ENCODE measurements at regions not wholly inside any gene's neighbourhood (a gene's known extent, or its start where the extent isn't known, plus 50 kb on each side); places are given as distances from the start of the nearest gene placed in this dataset.

DNA sequence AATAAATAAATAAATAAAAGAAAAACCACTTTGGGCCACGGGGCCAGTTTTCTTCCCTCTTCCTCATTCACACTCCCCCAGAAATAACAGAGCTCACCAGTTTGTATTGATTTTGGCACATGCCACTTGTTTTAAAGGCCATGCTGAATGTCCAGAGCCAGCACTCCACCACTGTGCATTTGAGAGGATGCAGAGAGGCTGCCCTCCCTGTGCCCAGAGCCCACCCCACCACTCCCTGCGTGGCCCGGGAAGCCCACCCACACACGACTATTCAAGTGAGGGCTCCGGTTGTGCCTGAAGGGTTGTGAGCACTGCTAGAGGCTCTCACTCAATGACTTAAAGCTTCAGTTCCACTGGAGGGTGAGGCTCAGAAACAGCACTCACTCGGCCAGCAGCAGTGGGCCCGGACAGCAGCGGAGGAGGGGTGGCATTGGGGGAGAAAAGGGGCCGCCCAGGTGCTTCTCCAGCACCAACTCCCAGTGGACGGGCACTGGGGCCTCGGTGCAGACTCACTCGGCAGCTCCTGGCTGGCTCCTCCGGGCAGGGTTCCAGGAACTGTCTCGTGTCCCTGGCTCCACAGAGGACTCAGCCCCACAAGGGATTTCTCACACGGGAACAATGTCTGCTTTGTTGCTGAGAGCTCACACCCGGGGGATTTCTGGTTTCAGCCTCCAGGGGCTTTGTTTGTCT, 112.7 kb downstream of the SHANK2 start:
- TF ChIP-seq POLR2A (IDR thresholded peaks at IDR 0.05; ENCODE audit: extremely low read depth, insufficient read length) (no peak), MYC (IDR thresholded peaks at IDR 0.05; ENCODE audit: low read depth, low read length) (no peak)
- TF ChIP-seq, protein P1, sequence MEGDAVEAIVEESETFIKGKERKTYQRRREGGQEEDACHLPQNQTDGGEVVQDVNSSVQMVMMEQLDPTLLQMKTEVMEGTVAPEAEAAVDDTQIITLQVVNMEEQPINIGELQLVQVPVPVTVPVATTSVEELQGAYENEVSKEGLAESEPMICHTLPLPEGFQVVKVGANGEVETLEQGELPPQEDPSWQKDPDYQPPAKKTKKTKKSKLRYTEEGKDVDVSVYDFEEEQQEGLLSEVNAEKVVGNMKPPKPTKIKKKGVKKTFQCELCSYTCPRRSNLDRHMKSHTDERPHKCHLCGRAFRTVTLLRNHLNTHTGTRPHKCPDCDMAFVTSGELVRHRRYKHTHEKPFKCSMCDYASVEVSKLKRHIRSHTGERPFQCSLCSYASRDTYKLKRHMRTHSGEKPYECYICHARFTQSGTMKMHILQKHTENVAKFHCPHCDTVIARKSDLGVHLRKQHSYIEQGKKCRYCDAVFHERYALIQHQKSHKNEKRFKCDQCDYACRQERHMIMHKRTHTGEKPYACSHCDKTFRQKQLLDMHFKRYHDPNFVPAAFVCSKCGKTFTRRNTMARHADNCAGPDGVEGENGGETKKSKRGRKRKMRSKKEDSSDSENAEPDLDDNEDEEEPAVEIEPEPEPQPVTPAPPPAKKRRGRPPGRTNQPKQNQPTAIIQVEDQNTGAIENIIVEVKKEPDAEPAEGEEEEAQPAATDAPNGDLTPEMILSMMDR (IDR thresholded peaks at IDR 0.05; ENCODE audit: low read depth, low read length): no peak
- TF ChIP-seq, protein P2, sequence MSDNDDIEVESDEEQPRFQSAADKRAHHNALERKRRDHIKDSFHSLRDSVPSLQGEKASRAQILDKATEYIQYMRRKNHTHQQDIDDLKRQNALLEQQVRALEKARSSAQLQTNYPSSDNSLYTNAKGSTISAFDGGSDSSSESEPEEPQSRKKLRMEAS (IDR thresholded peaks at IDR 0.05; ENCODE audit: low read depth, low read length): no peak

Data from NB4 (cell line).